ENCODE measurements at regions not wholly inside any gene's neighbourhood (a gene's known extent, or its start where the extent isn't known, plus 50 kb on each side); places are given as distances from the start of the nearest gene placed in this dataset.
A peak's percentile ranks its signal among the peaks of the same experiment; 100 is the strongest.
"Not testable (repeated sequence)": the region's sequence is repeated elsewhere in the genome, so short reads cannot be mapped to it uniquely, and the experiment has no call there.

GRCh38 chr11:35046681-35047080 lies 92.3 kb upstream of the CD44 start:
- DNase-seq, result no peak

DNA sequence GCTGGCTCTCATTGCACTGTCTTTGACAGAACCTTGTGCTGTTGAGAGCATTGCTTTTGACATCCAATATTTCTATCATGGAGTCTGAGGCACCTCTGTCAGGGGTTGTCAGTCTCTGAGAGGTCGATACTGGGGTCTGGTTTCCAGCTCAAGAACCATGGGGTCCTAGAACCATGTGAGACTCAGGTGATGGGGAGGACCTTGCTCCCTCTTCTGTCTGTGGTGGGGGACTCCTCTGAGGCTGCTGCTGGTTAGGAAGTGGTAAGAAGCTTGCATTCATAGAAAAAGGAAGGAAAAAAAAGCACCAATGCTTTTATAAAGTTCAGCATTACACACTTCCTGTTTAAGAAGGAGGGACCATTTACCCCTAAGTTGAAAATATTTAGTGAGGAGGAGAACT lies 91.8 kb upstream of the CD44 start:
- no peak for DNase-seq

DNA sequence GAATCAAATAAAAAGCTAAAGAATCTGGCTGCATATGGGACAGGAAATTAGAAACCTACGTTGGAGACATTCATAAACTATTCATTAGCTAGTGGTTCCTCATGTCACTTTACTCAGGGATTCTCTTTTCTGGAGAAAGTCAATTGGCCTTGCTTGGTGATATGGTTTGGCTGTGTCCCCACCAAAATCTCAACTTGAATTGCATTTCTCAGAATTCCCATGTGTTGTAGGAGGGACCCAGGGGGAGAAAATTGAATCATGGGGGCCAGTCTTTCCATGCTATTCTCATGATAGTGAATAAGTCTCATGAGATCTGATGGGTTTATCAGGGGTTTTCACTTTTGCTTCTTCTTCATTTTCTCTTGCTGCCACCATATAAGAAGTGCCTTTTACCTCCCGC lies 91.2 kb upstream of the CD44 start:
- no peak for DNase-seq

DNA sequence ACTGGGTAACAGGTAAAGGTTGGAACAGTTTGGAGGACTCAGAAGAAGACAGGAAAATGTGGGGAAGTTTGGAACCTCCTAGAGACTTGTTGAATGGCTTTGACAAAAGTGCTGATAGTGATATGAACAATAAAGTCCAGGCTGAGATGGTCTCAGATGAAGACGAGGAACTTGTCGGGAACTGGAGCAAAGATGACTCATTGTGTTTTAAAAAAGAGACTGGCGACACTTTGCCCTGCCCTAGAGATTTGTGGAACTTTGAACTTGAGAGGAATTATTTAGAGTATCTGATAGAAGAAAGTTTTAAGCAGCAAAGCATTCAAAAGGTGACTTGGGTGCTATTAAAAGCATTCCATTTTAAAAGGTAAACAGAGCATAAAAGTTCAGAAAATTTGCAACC lies 90.6 kb upstream of the CD44 start:
- DNase-seq, result not testable (repeated sequence)

DNA sequence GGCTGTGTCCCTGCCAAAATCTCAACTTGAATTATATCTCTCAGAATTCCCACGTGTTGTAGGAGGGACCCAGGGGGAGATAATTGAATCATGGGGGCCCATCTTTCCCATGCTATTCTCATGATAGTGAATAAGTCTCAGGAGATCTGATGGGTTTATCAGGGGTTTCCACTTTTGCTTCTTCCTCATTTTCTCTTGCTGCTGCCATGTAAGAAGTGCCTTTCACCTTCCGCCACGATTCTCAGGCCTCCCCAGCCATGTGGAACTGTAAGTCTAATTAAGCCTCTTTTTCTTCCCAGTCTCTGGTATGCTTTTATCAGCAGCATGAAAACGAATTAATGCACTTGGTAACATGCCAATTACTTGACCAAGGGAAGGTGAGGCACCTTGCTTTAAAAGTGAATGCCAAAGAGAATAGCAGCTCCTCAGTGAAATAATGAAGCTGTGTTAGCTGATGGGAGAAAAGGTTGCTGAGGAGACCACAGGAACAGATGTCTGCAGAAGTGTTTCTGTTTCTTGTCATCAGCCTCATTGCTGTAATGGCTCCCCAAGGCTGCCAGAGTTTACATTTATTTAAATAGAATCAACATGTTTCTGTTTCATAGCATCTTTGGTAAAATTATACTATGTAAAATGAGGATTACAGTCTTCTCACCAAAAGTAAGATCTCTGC lies 89.0 kb upstream of the CD44 start:
- no peak for DNase-seq

DNA sequence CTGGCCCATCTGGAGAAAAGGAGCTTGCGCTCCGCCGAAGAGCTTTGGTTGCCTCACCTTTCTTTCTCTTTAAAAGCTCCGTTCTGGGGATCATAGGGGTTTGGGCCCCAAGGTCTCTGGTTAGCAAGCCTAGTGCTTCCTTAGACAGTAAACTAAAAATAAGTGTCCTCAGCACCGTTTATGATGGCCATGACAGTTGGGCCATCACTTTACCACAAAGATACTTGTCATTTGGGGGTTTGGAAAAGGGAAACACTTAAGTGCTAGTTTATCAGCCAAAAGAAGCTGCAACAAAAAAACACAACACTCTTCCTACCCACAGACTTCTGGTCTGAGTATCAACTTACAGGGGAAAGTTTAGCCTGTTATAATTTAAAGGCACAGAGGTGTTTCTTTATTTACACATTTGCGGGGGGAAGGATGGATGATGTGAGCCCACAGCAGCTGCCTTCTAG lies 88.4 kb upstream of the CD44 start:
- no peak for DNase-seq

GRCh38 chr11:35056391-35057093 lies 82.4 kb upstream of the CD44 start:
- no peak for DNase-seq

DNA sequence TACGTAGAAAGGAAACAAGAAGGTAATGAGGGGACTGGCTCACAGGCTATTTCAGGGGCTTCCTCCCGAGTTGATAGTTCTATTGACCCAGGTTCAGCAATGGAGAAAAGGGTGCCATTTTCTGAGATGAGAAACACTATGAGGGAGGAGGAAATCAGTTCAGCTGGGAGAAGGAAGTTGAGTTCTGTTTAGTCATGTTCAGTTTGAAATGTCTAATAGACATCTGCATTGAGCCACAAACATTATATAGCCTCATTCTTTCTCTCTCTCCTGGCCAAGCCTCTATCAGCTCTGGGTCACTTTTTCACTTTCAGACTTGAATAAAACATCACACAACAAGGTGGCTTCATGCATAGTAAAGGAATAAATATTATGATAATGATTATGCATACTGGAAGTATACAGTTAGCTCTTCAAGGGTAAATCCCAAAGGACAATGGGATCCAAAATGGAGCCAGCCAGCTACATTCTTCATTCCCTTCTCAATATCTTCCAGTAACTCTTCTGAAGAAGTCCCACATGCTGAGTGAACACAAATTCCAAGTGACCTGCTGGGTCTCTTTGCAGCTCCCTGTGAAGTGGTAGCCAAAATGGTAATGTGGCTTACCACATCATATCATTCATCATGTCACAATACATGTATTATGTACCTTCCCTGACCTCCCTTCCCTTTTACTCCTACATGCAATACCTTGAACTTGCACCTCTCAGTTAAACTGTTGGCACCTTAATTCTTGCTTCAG lies 80.9 kb upstream of the CD44 start:
- no peak for DNase-seq

DNA sequence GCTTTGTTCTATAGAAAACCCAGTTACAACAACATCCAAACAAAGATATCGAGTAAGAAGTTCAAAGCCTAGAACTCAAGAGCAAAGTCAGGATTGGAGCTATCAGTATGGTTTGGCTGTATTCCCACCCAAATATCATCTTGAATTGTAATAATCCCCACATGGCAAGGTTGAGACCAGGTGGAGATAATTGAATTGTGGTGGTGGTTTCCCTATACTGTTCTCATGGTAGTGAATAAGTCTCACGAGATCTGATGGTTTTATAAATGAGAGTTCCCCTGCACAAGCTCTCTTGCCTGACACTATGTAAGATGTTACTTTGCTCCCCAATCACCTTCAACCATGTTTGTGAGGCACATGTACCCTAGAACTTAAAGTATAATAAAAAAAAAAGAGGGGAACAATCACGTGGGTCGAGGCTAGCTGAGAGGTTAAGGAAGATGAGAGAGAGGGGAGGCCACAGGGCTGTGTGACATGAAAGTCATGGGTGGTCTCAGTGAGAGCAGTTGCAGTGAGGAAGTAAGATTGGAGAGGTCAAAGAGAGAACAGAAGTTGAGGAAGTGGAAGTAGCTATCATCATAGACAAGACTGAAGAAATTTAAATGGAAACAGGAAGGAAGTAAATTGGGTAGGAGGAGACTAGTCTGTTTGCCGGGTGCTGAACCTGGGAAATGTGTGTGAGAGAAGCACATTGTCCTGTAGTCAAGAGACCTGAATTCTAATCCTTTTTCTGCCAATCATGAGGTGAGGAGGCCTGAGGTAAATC lies 80.1 kb upstream of the CD44 start:
- no peak for DNase-seq

- peak; percentile 68 for DNase-seq
Observed at GRCh38 chr11:35061516-35062440, 77.2 kb upstream of the CD44 start.

DNA sequence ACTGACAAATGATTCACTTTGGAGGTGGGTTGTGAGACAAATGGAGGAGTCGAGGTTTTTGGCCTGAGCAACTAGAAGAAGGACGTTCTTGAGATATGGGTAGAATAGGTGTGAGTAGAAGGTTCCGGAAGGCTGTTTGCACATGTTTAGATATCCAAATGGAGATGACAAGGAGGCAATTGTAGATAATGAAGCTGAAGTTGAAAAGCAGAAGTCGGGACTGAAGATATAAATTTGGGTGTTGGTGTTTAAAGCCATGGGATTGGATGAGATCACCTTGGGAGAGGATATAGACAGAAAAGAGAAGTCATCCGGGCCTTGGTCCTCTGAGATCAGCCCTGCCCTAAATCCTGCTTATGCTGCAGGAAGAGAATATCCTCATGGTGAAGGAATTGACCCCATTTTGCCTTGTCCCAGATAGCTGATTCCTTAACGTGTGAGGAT lies 75.5 kb upstream of the CD44 start:
- no peak for DNase-seq

DNA sequence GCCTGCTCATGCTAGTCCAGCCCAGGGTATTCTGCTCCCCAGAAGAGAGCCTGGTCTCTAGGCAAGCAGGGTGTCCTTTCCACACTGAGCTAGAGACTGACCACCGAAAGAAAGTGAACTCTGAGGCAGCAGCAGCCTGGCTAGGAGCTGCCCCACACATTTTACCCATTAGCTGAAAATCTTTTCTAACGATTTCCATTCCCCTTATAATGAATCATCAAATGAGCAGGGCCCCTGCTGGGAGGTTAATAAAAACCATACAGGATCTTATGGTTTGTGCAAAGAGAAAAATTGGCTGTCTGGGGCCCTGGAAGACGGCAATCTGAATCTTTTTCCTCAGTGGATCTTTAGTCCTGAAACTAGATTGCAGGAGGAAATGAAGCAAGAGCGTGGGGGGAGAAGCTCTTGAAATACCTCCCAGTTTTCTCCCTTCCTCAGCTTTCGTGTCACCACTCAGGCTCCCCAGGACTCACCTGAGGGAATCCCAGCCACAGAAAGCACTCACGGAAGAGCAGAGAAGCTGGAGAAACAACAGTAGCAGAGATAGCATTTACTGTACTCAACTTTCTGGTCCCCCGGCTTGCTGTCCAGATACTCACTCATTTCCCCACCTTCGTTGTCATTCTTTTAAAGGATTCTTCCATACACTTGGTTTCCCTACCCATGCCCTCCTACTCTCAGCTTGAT lies 74.7 kb upstream of the CD44 start:
- DNase-seq, result no peak

DNA sequence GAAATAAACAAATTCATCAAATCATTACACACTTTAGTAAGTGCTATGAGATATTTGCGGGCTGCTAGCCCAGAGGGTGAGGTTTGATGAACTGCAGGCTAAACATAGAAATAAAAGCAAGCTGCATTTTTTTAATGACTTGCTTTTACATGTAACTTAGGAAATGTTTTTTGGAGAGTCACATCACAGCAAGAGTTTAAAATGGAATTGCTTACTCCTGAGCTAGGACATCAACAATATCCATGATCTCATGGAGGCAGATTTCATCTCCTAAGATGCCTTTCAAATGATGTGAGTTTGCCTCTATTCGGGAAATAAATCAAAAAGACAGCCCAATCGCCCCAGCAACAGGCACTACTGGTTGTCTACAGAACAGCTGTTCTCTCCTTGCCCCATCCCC lies 73.4 kb upstream of the CD44 start:
- no peak for DNase-seq

DNA sequence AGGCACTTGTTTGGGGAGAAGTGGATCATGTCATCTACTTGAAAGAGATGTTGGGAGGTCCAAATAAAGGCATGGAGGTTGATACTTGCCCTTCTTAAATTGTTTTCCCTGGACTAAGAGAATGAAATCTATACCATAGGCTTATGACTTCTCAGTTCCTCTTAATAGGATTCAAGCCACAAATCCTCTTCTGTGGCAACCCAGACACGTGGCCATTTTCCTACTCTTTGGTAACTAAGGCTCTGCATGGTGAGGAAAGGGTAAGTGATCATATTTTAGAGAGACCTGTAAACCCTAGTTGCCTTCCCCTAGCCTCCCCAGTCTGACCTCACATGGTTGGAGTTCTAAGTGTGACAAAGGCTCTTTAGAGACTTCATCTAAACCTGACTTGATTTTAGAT lies 72.9 kb upstream of the CD44 start:
- no peak for DNase-seq

GRCh38 chr11:35066783-35067423 lies 72.1 kb upstream of the CD44 start:
- DNase-seq, result no peak

GRCh38 chr11:35071722-35072121 lies 67.2 kb upstream of the CD44 start:
- no peak for DNase-seq

DNA sequence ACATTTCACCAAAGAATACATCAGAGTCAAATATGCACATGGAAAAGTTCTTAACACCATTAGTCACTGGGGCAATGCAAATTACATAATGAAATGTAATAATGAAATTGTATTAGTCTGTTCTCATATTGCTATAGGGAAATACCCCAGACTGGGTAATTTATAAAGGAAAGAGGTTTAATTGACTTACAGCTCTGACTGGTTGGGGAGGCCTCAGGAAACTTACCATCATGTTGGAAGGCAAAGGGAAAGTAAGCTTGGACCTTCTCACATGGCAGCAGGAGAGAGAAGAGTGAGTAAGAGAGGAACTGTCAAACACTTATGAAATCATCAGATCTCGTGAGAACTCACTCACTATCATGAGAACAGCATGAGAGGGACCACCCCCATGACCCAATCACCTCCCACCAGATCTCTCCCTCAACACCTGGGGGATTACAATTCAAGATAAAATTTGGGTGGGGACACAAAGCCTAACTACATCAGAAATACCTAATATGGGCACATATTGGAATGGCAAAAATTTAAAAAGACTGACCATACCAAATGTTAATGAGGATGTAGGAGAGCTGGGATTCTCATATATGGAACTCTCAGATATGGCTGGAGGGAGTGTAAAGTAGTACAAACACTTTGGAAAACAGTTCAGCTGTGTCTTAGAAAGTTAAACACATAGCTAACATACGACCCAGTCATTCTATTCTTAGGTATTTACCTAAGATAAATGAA lies 65.1 kb upstream of the CD44 start:
- no peak for DNase-seq

DNA sequence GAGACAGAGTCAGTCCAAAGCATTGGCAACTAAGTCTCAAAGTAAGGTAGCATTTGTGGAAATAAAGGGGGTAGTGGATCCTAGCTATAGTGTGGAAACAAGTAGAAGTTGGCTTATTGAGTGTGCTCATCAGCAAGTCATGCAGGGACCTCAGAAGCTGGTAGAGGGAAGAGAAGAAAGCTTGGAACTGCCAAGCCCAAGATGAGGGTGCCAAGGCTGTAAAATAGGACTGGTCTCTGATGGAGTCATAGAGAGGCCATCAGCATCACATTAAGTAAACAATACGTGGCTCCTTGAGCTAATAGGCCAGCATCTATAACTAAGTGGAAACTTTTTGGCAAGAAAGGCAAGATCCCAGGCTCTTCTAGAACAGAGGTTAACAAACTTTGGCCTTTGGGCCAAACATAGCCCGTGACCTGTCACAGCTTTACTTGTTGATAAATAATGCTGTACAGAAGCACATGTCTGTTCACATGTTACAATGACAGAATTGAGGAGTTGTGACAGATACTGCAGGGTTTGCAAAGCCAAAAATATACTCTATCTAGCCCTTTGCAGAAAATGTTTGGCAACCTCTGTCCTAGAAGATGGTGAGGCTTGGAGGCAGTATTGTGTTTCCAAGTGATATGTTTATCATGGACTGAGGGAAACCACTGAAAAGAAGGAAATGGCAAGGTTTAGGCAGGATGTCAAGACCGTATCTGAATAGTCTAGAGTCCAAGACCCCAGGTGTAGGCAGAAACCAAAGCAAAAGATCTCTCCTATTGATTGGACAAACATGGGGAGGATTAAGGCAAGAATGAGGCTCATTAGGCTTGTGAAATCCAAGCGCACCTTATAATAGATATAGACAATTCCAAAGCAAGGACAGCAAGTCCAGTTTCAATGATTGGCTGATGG lies 62.5 kb upstream of the CD44 start:
- DNase-seq, result no peak

All from COR-L47 (cell line).